ENCODE measurements at regions not wholly inside any gene's neighbourhood (a gene's known extent, or its start where the extent isn't known, plus 50 kb on each side); places are given as distances from the start of the nearest gene placed in this dataset.
"Not testable (repeated sequence)": the region's sequence is repeated elsewhere in the genome, so short reads cannot be mapped to it uniquely, and the experiment has no call there.

- Histone ChIP-seq H3K4me3 (no peak overlapping the region), H3K36me3 (no peaks in the 10 kb centered on the region), H3K9me3 (no peaks in the 10 kb centered on the region), H3K27ac (no peak overlapping the region), H3K27me3 (no peaks in the 10 kb centered on the region), H3K4me1 (no peaks in the 10 kb centered on the region)
- intact Hi-C loops (cut with DNase I), result no loop called here
- no peak for DNase-seq
- no peak for TF ChIP-seq CTCF (IDR thresholded peaks at IDR 0.05)
- ATAC-seq, result no peak
Measured at GRCh38 chr6:11449408-11449807, 88.1 kb upstream of the TMEM170B start.

- H3K9me3 ChIP-seq, result no peaks in the 10 kb centered on the region
- DNase-seq (no peak), ATAC-seq (no peak)
- H3K4me3 ChIP-seq, result no peak overlapping the region
- H3K4me1 ChIP-seq, result no peaks in the 10 kb centered on the region
- no peaks in the 10 kb centered on the region for H3K36me3 ChIP-seq
- no peak for TF ChIP-seq CTCF (IDR thresholded peaks at IDR 0.05)
- H3K27me3 ChIP-seq, result no peaks in the 10 kb centered on the region
- intact Hi-C loops (cut with DNase I), result no loop called here
- H3K27ac ChIP-seq, result no peak overlapping the region
Measured at GRCh38 chr6:11448038-11448437, 89.5 kb upstream of the TMEM170B start.

GRCh38 chr6:11447265-11447664 is 90.3 kb upstream of the TMEM170B start:
- Histone ChIP-seq H3K9me3 (no peaks in the 10 kb centered on the region), H3K36me3 (no peaks in the 10 kb centered on the region), H3K4me3 (no peak overlapping the region), H3K27me3 (no peaks in the 10 kb centered on the region), H3K4me1 (no peaks in the 10 kb centered on the region), H3K27ac (no peak overlapping the region)
- intact Hi-C loops (cut with DNase I), result no loop called here
- DNase-seq (no peak), ATAC-seq (no peak)
- TF ChIP-seq CTCF (IDR thresholded peaks at IDR 0.05), result no peak

GRCh38 chr6:11445146-11445545 is 92.4 kb upstream of the TMEM170B start:
- no peaks in the 10 kb centered on the region for H3K27me3 ChIP-seq
- H3K4me3 ChIP-seq, result no peak overlapping the region
- intact Hi-C loops (cut with DNase I), result no loop called here
- no peaks in the 10 kb centered on the region for H3K36me3 ChIP-seq
- no peak overlapping the region for H3K27ac ChIP-seq
- no peaks in the 10 kb centered on the region for H3K4me1 ChIP-seq
- no peak for TF ChIP-seq CTCF (IDR thresholded peaks at IDR 0.05)
- ATAC-seq (no peak), DNase-seq (no peak)
- no peaks in the 10 kb centered on the region for H3K9me3 ChIP-seq

GRCh38 chr6:11443125-11443524 is 94.4 kb upstream of the TMEM170B start:
- H3K4me1 ChIP-seq; H3K36me3 ChIP-seq; H3K9me3 ChIP-seq; H3K27me3 ChIP-seq; intact Hi-C loops (cut with DNase I); DNase-seq; ATAC-seq; H3K4me3 ChIP-seq; H3K27ac ChIP-seq: not testable (repeated sequence)

- Histone ChIP-seq H3K27ac (no peak overlapping the region), H3K27me3 (no peaks in the 10 kb centered on the region), H3K4me1 (peaks cover 9% of the 10 kb centered on the region), H3K9me3 (no peaks in the 10 kb centered on the region), H3K36me3 (no peaks in the 10 kb centered on the region), H3K4me3 (no peak overlapping the region)
- DNase-seq (no peak), ATAC-seq (no peak)
- TF ChIP-seq CTCF (IDR thresholded peaks at IDR 0.05), result no peak
- intact Hi-C loops (cut with DNase I), result no loop called here
Measured at GRCh38 chr6:11442495-11442894, 95.1 kb upstream of the TMEM170B start.

All from upper lobe of right lung (tissue), 1 donor.